Left forelimb (tissue), 1 donor: ENCODE measurements at regions not wholly inside any gene's neighbourhood (a gene's known extent, or its start where the extent isn't known, plus 50 kb on each side); places are given as distances from the start of the nearest gene placed in this dataset.

Experiments used
- DNase-seq: peaks from one replicate; pipeline ENCODE4 v3.0.0-alpha.2; 2018; ENCODE audit warnings: low spot score

- DNase-seq, result no peak
Observed at GRCh38 chr20:4513720-4514119, 172.5 kb upstream of the PRNP start.

GRCh38 chr20:4512891-4513550, 173.2 kb upstream of the PRNP start:
- DNase-seq, result no peak

- DNase-seq, result no peak
Observed at GRCh38 chr20:4511776-4512175, 174.5 kb upstream of the PRNP start.

- no peak for DNase-seq
Observed at GRCh38 chr20:4509825-4510522, 176.3 kb upstream of the PRNP start.

GRCh38 chr20:4508773-4509172, 177.5 kb upstream of the PRNP start:
- no peak for DNase-seq

- DNase-seq, result no peak
Observed at GRCh38 chr20:4507288-4507719, 179.0 kb upstream of the PRNP start.

- no peak for DNase-seq
Observed at GRCh38 chr20:4504814-4505213, 181.4 kb upstream of the PRNP start.

GRCh38 chr20:4502756-4503155, 183.5 kb upstream of the PRNP start:
- DNase-seq, result no peak

GRCh38 chr20:4493386-4493785, 192.9 kb upstream of the PRNP start:
- no peak for DNase-seq

- DNase-seq, result no peak
Observed at GRCh38 chr20:4491643-4492042, 194.6 kb upstream of the PRNP start.

GRCh38 chr20:4490606-4491280, 195.5 kb upstream of the PRNP start:
- no peak for DNase-seq

- no peak for DNase-seq
Observed at GRCh38 chr20:4490045-4490444, 196.2 kb upstream of the PRNP start.

GRCh38 chr20:4488407-4489339, 197.6 kb upstream of the PRNP start:
- DNase-seq, result no peak

- no peak for DNase-seq
Observed at GRCh38 chr20:4484379-4484997, 201.8 kb upstream of the PRNP start.

GRCh38 chr20:4483961-4484360, 202.3 kb upstream of the PRNP start:
- no peak for DNase-seq

GRCh38 chr20:4483486-4483885, 202.8 kb upstream of the PRNP start:
- DNase-seq, result no peak

GRCh38 chr20:4480104-4480503, 206.2 kb upstream of the PRNP start:
- no peak for DNase-seq

GRCh38 chr20:4476903-4477500, 209.3 kb upstream of the PRNP start:
- DNase-seq, result no peak

GRCh38 chr20:4472906-4473305, 213.3 kb upstream of the PRNP start:
- DNase-seq, result no peak

GRCh38 chr20:4471221-4471620, 215.0 kb upstream of the PRNP start:
- no peak for DNase-seq

- DNase-seq, result no peak
Observed at GRCh38 chr20:4470375-4470774, 215.9 kb upstream of the PRNP start.
